ENCODE measurements at regions not wholly inside any gene's neighbourhood (a gene's known extent, or its start where the extent isn't known, plus 50 kb on each side); places are given as distances from the start of the nearest gene placed in this dataset.

- intact Hi-C loops (cut with micrococcal nuclease) (loop anchor here (2.0 kb wide), 1 partner anchor 23 kb away; no protein-coding TSS in a partner anchor), dilution Hi-C loops (cut with MboI; ENCODE audit: extremely low pct_ligation_motif_present, low sequenced_read_pairs) (no loop called here)
- no peak for TF ChIP-seq JUN (IDR thresholded peaks at IDR 0.05; ENCODE audit: borderline replicate concordance, insufficient read depth, insufficient read length, low read depth)
- TF ChIP-seq EZH2 (IDR thresholded peaks at IDR 0.05; ENCODE audit: borderline replicate concordance, low read depth, low read length, severe bottlenecking): no peak
- TF ChIP-seq FOS (IDR thresholded peaks at IDR 0.05; ENCODE audit: borderline replicate concordance, insufficient read depth, low read length): no peak
- TF ChIP-seq MYC (IDR thresholded peaks at IDR 0.05; ENCODE audit: low read depth, low read length): no peak
- ChIA-PET POLR2A (no interaction called here), CTCF (no interaction called here)
- no TSS peak for BruUV-seq (replicated peaks)
- no peak overlapping the region for H3K4me3 ChIP-seq (replicated peaks in 1 of 3; ENCODE audit: insufficient read depth in 1 of 3, low read depth in 1 of 3, low read length in 3 of 3)
- H3K79me2 ChIP-seq (ENCODE audit: control insufficient read depth, insufficient read depth, low read length): no peaks in the 10 kb centered on the region
- H3K9ac ChIP-seq (replicated peaks; ENCODE audit: extremely low read depth, insufficient read depth, low read length): no peak overlapping the region
- peaks cover 0 to 7% of the 10 kb centered on the region in 2 experiments for H3K27me3 ChIP-seq (ENCODE audit: control insufficient read depth in 2 of 2, insufficient read depth in 2 of 2, low read length in 2 of 2)
- FAIRE-seq (no peak), DNase-seq (ENCODE audit: low read depth, low spot score) (no peak)
- no peaks in the 10 kb centered on the region for H3K36me3 ChIP-seq (ENCODE audit: control insufficient read depth in 2 of 2, extremely low read depth in 1 of 2, insufficient read depth in 2 of 2, low read length in 2 of 2)
- H3K4me2 ChIP-seq (ENCODE audit: insufficient read depth, low read length): no peak overlapping the region
- no peaks in the 10 kb centered on the region for H3K4me1 ChIP-seq (ENCODE audit: control insufficient read depth, extremely low read depth, insufficient read depth, low read length)
- no peaks in the 10 kb centered on the region for H4K20me1 ChIP-seq (replicated peaks; ENCODE audit: control insufficient read depth, extremely low read depth, insufficient read depth, low read length)
- no peaks in the 10 kb centered on the region for H3K9me3 ChIP-seq (replicated peaks; ENCODE audit: control insufficient read depth, insufficient read depth, low read length)
- H3K27ac ChIP-seq (ENCODE audit: insufficient read depth, low read depth, low read length): no peak overlapping the region
- H3K9me1 ChIP-seq (replicated peaks; ENCODE audit: control insufficient read depth, extremely low read depth, insufficient read depth, low read length): no peaks in the 10 kb centered on the region
- H2AFZ ChIP-seq (ENCODE audit: low read depth, low read length): no peak overlapping the region
These were observed 411.7 kb upstream of the FZD8 start for GRCh38 chr10:36053775-36054174.

GRCh38 chr10:36053271-36053670 is 411.2 kb upstream of the FZD8 start:
- dilution Hi-C loops (cut with MboI; ENCODE audit: extremely low pct_ligation_motif_present, low sequenced_read_pairs): no loop called here
- POLR2A ChIA-PET: no interaction called here

More at GRCh38 chr10:36053271-36053670, 411.2 kb upstream of the FZD8 start:
- CTCF ChIA-PET: no interaction called here
- no peak overlapping the region for H2AFZ ChIP-seq (ENCODE audit: low read depth, low read length)
- no peaks in the 10 kb centered on the region for H3K9me3 ChIP-seq (replicated peaks; ENCODE audit: control insufficient read depth, insufficient read depth, low read length)
- H4K20me1 ChIP-seq (replicated peaks; ENCODE audit: control insufficient read depth, extremely low read depth, insufficient read depth, low read length): no peaks in the 10 kb centered on the region
- no peak overlapping the region for H3K4me3 ChIP-seq (replicated peaks in 1 of 3; ENCODE audit: insufficient read depth in 1 of 3, low read depth in 1 of 3, low read length in 3 of 3)
- H3K27ac ChIP-seq (ENCODE audit: insufficient read depth, low read depth, low read length): no peak overlapping the region
- no peaks in the 10 kb centered on the region for H3K9me1 ChIP-seq (replicated peaks; ENCODE audit: control insufficient read depth, extremely low read depth, insufficient read depth, low read length)
- TF ChIP-seq FOS (IDR thresholded peaks at IDR 0.05; ENCODE audit: borderline replicate concordance, insufficient read depth, low read length) (no peak), GATA2 (IDR thresholded peaks at IDR 0.05; ENCODE audit: insufficient read depth, insufficient read length, low read depth, low read length) (no peak), POLR2AphosphoS5 (IDR thresholded peaks at IDR 0.05; ENCODE audit: insufficient read depth, low read depth, low read length) (no peak), POLR2A (IDR thresholded peaks at IDR 0.05; ENCODE audit: low read depth, low read length) (no peak), EZH2 (IDR thresholded peaks at IDR 0.05; ENCODE audit: borderline replicate concordance, low read depth, low read length, severe bottlenecking) (no peak), CTCF (IDR thresholded peaks at IDR 0.05; ENCODE audit: extremely low read depth in 1 of 2, insufficient read depth in 1 of 2, low read depth in 1 of 2, low read length in 2 of 2) (no peak), JUN (IDR thresholded peaks at IDR 0.05; ENCODE audit: borderline replicate concordance, insufficient read depth, insufficient read length, low read depth) (no peak), MYC (IDR thresholded peaks at IDR 0.05; ENCODE audit: low read depth, low read length) (no peak)
- FAIRE-seq (no peak), DNase-seq (ENCODE audit: low read depth, low spot score) (no peak)
- intact Hi-C loops (cut with micrococcal nuclease): loop anchor here (2.0 kb wide), 1 partner anchor 24 kb away; no protein-coding TSS in a partner anchor
- no peak overlapping the region for H3K4me2 ChIP-seq (ENCODE audit: insufficient read depth, low read length)
- H3K4me1 ChIP-seq (ENCODE audit: control insufficient read depth, extremely low read depth, insufficient read depth, low read length): no peaks in the 10 kb centered on the region
- H3K9ac ChIP-seq (replicated peaks; ENCODE audit: extremely low read depth, insufficient read depth, low read length): no peak overlapping the region
- H3K79me2 ChIP-seq (ENCODE audit: control insufficient read depth, insufficient read depth, low read length): no peaks in the 10 kb centered on the region
- H3K27me3 ChIP-seq (ENCODE audit: control insufficient read depth in 2 of 2, insufficient read depth in 2 of 2, low read length in 2 of 2): peaks cover 0 to 7% of the 10 kb centered on the region in 2 experiments
- H3K36me3 ChIP-seq (ENCODE audit: control insufficient read depth in 2 of 2, extremely low read depth in 1 of 2, insufficient read depth in 2 of 2, low read length in 2 of 2): no peaks in the 10 kb centered on the region
- BruUV-seq (replicated peaks): no TSS peak

Data from endothelial cell of umbilical vein (primary cell).